GM12878 (cell line): ENCODE measurements at regions not wholly inside any gene's neighbourhood (a gene's known extent, or its start where the extent isn't known, plus 50 kb on each side); places are given as distances from the start of the nearest gene placed in this dataset.

Experiments used
- ATAC-seq: fragments of 200-7000 bp; cut with Tn5 transposase; 3 replicates; pipeline ENCODE4 v1.9.1; 2020; ENCODE audit warnings: mild to moderate bottlenecking, moderate library complexity
- BruUV-seq: library from RNA; stranded (reverse); fragments of 400-500 nt; replicated peaks from 2 replicates; lab custom pipeline; 2021; lab: Mats Ljungman, UMichigan
- CTCF ChIA-PET: fragments of 300-600 bp; sonication (Branson Sonifier 250); formaldehyde crosslinking; extraction: SDS; loops from one replicate; lab custom pipeline; 2021; ENCODE audit warnings: inconsistent platforms; lab: Yijun Ruan, JAX
- POLR2A ChIA-PET: fragments of 350-600 bp; formaldehyde crosslinking; extraction: SDS; loops from one replicate; lab custom pipeline; 2021; ENCODE audit warnings: inconsistent platforms; lab: Charles Lee
- RAD21 ChIA-PET: fragments of 300-600 bp; sonication (Branson Sonifier 250); formaldehyde crosslinking; loops from one replicate; lab custom pipeline; 2023; ENCODE audit warnings: antibody characterized with exemption; ENCODE audit not compliant: unreplicated experiment; lab: Charles Lee
- SMC1A ChIA-PET: fragments of 300-600 bp; sonication (Branson Sonifier 250); formaldehyde crosslinking; loops from one replicate; lab custom pipeline; 2023; ENCODE audit not compliant: unreplicated experiment, uncharacterized antibody; lab: Charles Lee
- DNase-seq: peaks from one replicate; pipeline ENCODE4 v3.0.0-alpha.2; 2011; ENCODE audit warnings: low read depth, low spot score
- FAIRE-seq: peaks from 3 replicates; lab custom pipeline; 2011; peaks lifted over from hg19 to GRCh38; lab: Jason Lieb, UNC
- H2AFZ ChIP-seq: 2 replicates; pipeline ENCODE4 v1.6.0; 2011; ENCODE audit warnings: low read depth, low read length, control low read depth; ENCODE audit not compliant: control insufficient read depth
- H3K27ac ChIP-seq: 2 replicates; pipeline ENCODE4 v1.5.1; 2011; ENCODE audit warnings: control low read depth; ENCODE audit not compliant: control insufficient read depth, insufficient read depth
- H3K27me3 ChIP-seq, 2 experiments: replicated peaks in 1 of 2; 2 replicates each; pipeline versions ENCODE4 v1.6.0 to v1.6.1; 2011; ENCODE audit warnings: low read length in 1 of 2; ENCODE audit not compliant: control insufficient read depth in 2 of 2, insufficient read depth in 2 of 2
- H3K36me3 ChIP-seq, 2 experiments: 2 replicates each; pipeline ENCODE4 v1.5.1; 2011; ENCODE audit warnings: low read length in 1 of 2; ENCODE audit not compliant: control insufficient read depth in 2 of 2, insufficient read depth in 2 of 2
- H3K4me1 ChIP-seq: 2 replicates; pipeline ENCODE4 v1.6.1; 2011; ENCODE audit warnings: mild to moderate bottlenecking, low read length, moderate library complexity, mixed read lengths; ENCODE audit not compliant: control insufficient read depth, insufficient read depth
- H3K4me2 ChIP-seq: 2 replicates; pipeline ENCODE4 v1.6.0; 2011; ENCODE audit warnings: control low read depth; ENCODE audit not compliant: control insufficient read depth, insufficient read depth
- H3K4me3 ChIP-seq: fragments of 200-600 bp; sonication (generic); 2 replicates; pipeline ENCODE4 v1.5.1; 2016
- H3K79me2 ChIP-seq: 2 replicates; pipeline ENCODE4 v1.6.0; 2011; ENCODE audit warnings: low read length; ENCODE audit not compliant: control insufficient read depth, insufficient read depth
- H3K9ac ChIP-seq: 2 replicates; pipeline ENCODE4 v1.8.0; 2011; ENCODE audit warnings: low read length, control low read depth, mixed read lengths; ENCODE audit not compliant: control insufficient read depth, insufficient read depth
- H3K9me3 ChIP-seq: replicated peaks from 3 replicates; pipeline ENCODE4 v1.5.1; 2011; ENCODE audit warnings: mild to moderate bottlenecking, low read length; ENCODE audit not compliant: control insufficient read depth, insufficient read depth
- H4K20me1 ChIP-seq: 2 replicates; pipeline ENCODE4 v1.6.0; 2011; ENCODE audit not compliant: control insufficient read depth, insufficient read depth
- BACH1 ChIP-seq: fragments of 450-650 bp; IDR thresholded peaks from 2 replicates; pipeline ENCODE4 v1.6.1; 2017; ENCODE audit warnings: mild to moderate bottlenecking, borderline replicate concordance
- BHLHE40 ChIP-seq, 2 experiments: fragments of 450-650 bp in 1 of 2; IDR thresholded peaks; 2 replicates each; pipeline ENCODE4 v1.6.1; 2011 to 2017; ENCODE audit warnings: low read depth in 2 of 2, borderline replicate concordance in 1 of 2, improper control_type of control experiment in 1 of 2, low read length in 1 of 2, mild to moderate bottlenecking in 1 of 2
- CREM ChIP-seq: IDR thresholded peaks from 2 replicates; pipeline ENCODE4 v1.6.1; 2014; ENCODE audit warnings: antibody characterized with exemption, low read depth
- CUX1 ChIP-seq: IDR thresholded peaks from 2 replicates; pipeline ENCODE4 v1.6.1; 2012; ENCODE audit warnings: improper control_type of control experiment, low read depth, low read length; ENCODE audit not compliant: insufficient replicate concordance
- HDAC6 ChIP-seq: fragments of 200-600 bp; sonication (generic); IDR thresholded peaks from one replicate; pipeline ENCODE4 v1.8.0; 2017; ENCODE audit warnings: antibody characterized with exemption; ENCODE audit not compliant: unreplicated experiment
- HSF1 ChIP-seq: fragments of 150-350 bp; IDR thresholded peaks from 2 replicates; pipeline ENCODE4 v1.6.1; 2014; ENCODE audit warnings: mild to moderate bottlenecking, low read depth, low read length
- MEF2B ChIP-seq: fragments of 450-650 bp; IDR thresholded peaks from 2 replicates; pipeline ENCODE4 v1.6.1; 2018; ENCODE audit warnings: mild to moderate bottlenecking, moderate library complexity; ENCODE audit not compliant: partially characterized antibody, poor library complexity, severe bottlenecking
- NR2C2 ChIP-seq: IDR thresholded peaks from 2 replicates; pipeline ENCODE4 v1.6.1; 2011; ENCODE audit warnings: borderline replicate concordance, low read depth; ENCODE audit not compliant: control insufficient read depth, insufficient read length
- NRF1 ChIP-seq: conservative IDR thresholded peaks from 2 replicates; pipeline ENCODE4 v1.6.1; 2011; ENCODE audit warnings: mild to moderate bottlenecking, low read depth, low read length, improper control_type of control experiment
- PAX8 ChIP-seq: fragments of 450-650 bp; IDR thresholded peaks from 2 replicates; pipeline ENCODE4 v1.6.1; 2017; ENCODE audit warnings: mild to moderate bottlenecking, moderate library complexity
- RAD51 ChIP-seq: fragments of 450-650 bp; IDR thresholded peaks from 2 replicates; pipeline ENCODE4 v1.6.1; 2016; ENCODE audit warnings: moderate library complexity, mild to moderate bottlenecking, inconsistent platforms
- RFX5 ChIP-seq: IDR thresholded peaks from 2 replicates; pipeline ENCODE4 v1.6.1; 2011; ENCODE audit warnings: low read depth, low read length, improper control_type of control experiment
- SIX5 ChIP-seq: IDR thresholded peaks from 2 replicates; pipeline ENCODE4 v1.6.1; 2011; ENCODE audit warnings: mild to moderate bottlenecking, low read depth, low read length, moderate library complexity; ENCODE audit not compliant: severe bottlenecking
- SKIL ChIP-seq: fragments of 450-650 bp; IDR thresholded peaks from 2 replicates; pipeline ENCODE4 v1.6.1; 2017; ENCODE audit warnings: mild to moderate bottlenecking, low read depth, inconsistent platforms; ENCODE audit not compliant: poor library complexity, severe bottlenecking
- TARDBP ChIP-seq: IDR thresholded peaks from 2 replicates; pipeline ENCODE4 v1.6.1; 2016; ENCODE audit warnings: borderline replicate concordance
- WGBS: methylation state at CpG from one replicate; pipeline ENCODE4 v1.1.6; 2016; ENCODE audit warnings: low lambda C conversion rate; ENCODE audit not compliant: insufficient replicate concordance, insufficient coverage; ENCODE audit errors: missing lambda C conversion rate; 5-methylcytosine and 5-hydroxymethylcytosine counted together
- in situ Hi-C: fragments of 300-500 bp; cut with MboI; formaldehyde crosslinking; loops from 9 replicates; pipeline ENCODE4 v1.14.3; 2018; ENCODE audit warnings: mixed read lengths
- intact Hi-C: fragments of 100-400 bp; cut with micrococcal nuclease; formaldehyde crosslinking; loops from one replicate; pipeline ENCODE4 v1.14.2; 2022; ENCODE audit not compliant: unreplicated experiment

- ATAC-seq (no peak), FAIRE-seq (no peak), DNase-seq (no peak)
- H3K36me3 ChIP-seq, result no peaks in the 10 kb centered on the region
- H2AFZ ChIP-seq, result no peak overlapping the region
- BruUV-seq, result no TSS peak
- no peaks in the 10 kb centered on the region for H4K20me1 ChIP-seq
- TF ChIP-seq PAX8, result no peak
- TF ChIP-seq BACH1, result no peak
- no peak for TF ChIP-seq BHLHE40 (IDR thresholded peaks at IDR 0.05; ENCODE audit: borderline replicate concordance in 1 of 2, low read depth in 2 of 2, low read length in 1 of 2)
- TF ChIP-seq SIX5, result no peak
- TF ChIP-seq TARDBP, result no peak
- TF ChIP-seq CREM, result no peak
- no peak for TF ChIP-seq MEF2B
- TF ChIP-seq HSF1, result no peak
- no peak for TF ChIP-seq HDAC6
- no peak for TF ChIP-seq SKIL
- no peak for TF ChIP-seq NR2C2
- no peak for TF ChIP-seq NRF1
- TF ChIP-seq RAD51, result no peak
- TF ChIP-seq RFX5, result no peak
- TF ChIP-seq CUX1, result no peak
- ChIA-PET RAD21 (no interaction called here), CTCF (no interaction called here), POLR2A (no interaction called here), SMC1A (no interaction called here)
- no peaks in the 10 kb centered on the region for H3K9me3 ChIP-seq
- H3K27me3 ChIP-seq, result no peaks in the 10 kb centered on the region
- H3K79me2 ChIP-seq, result no peaks in the 10 kb centered on the region
- in situ Hi-C loops (no loop called here), intact Hi-C loops (no loop called here)
- no peak overlapping the region for H3K4me2 ChIP-seq
- no peak overlapping the region for H3K4me3 ChIP-seq
- H3K9ac ChIP-seq, result no peak overlapping the region
- no peaks in the 10 kb centered on the region for H3K4me1 ChIP-seq
- WGBS, result 0% methylated on average over 4 of the region's 4 CpGs
- H3K27ac ChIP-seq, result no peak overlapping the region
Observed at GRCh38 chr10:130251766-130252165, 115.6 kb downstream of the GLRX3 start.
